AG04450 (cell line): ENCODE measurements at regions not wholly inside any gene's neighbourhood (a gene's known extent, or its start where the extent isn't known, plus 50 kb on each side); places are given as distances from the start of the nearest gene placed in this dataset.
A peak's percentile ranks its signal among the peaks of the same experiment; 100 is the strongest.

ENCODE experiments used
- CTCF ChIA-PET: fragments of 300-600, 350-600 bp; formaldehyde crosslinking; extraction: SDS; loops from one replicate; lab custom pipeline; 2022; ENCODE audit warnings: antibody characterized with exemption, inconsistent platforms; lab: Charles Lee
- POLR2A ChIA-PET: fragments of 350-600 bp; formaldehyde crosslinking; extraction: SDS; loops from one replicate; lab custom pipeline; 2021; ENCODE audit warnings: antibody characterized with exemption, inconsistent platforms; lab: Yijun Ruan, JAX
- DNase-seq: peaks from one replicate; pipeline ENCODE4 v3.0.0-alpha.2; 2011; ENCODE audit warnings: low read depth, low spot score
- H3K27ac ChIP-seq: one replicate; pipeline ENCODE4 v1.5.1; 2012; ENCODE audit warnings: low read depth, low read length, control low read depth
- H3K27me3 ChIP-seq: one replicate; pipeline ENCODE4 v1.6.0; 2012; ENCODE audit warnings: low read length; ENCODE audit not compliant: control insufficient read depth, insufficient read depth
- H3K4me3 ChIP-seq: 2 replicates; pipeline ENCODE4 v1.5.1; 2011; ENCODE audit warnings: mild to moderate bottlenecking, low read depth, low read length, control low read depth
- H3K9me3 ChIP-seq: 2 replicates; pipeline ENCODE4 v1.5.1; 2012; ENCODE audit warnings: low read length; ENCODE audit not compliant: control insufficient read depth, insufficient read depth
- CTCF ChIP-seq: IDR thresholded peaks from 2 replicates; pipeline ENCODE4 v1.5.1; 2011; ENCODE audit warnings: low read depth, low read length, control low read depth, inconsistent platforms

GRCh38 chr2:145100301-145100700 lies 580.4 kb upstream of the ZEB2 start:
- H3K27ac ChIP-seq = no peak overlapping the region
- H3K4me3 ChIP-seq = no peak overlapping the region
- no peaks in the 10 kb centered on the region for H3K9me3 ChIP-seq
- no peak for DNase-seq
- no peaks in the 10 kb centered on the region for H3K27me3 ChIP-seq
- CTCF ChIA-PET = no interaction called here
- POLR2A ChIA-PET = no interaction called here
- no peak for TF ChIP-seq CTCF

DNA sequence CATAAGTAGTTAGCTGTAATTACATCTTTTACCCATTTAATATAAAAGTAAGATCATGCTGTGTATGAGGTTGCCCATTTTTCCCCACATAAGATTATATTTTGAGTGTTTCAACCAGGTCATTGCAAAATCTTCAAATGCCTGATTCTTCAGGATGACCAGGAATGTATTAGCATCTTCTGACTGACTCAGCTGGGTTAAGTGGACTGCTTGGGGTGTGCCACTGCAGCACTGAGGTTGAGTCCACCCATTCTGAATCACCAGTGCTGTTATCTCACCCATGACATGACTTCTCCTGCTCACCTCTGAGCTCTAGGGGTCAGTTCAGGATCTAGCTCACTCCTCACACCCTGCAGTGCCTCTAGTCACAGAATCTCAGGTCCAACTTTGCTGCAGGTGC lies 576.7 kb upstream of the ZEB2 start:
- no peaks in the 10 kb centered on the region for H3K27me3 ChIP-seq
- CTCF ChIA-PET = no interaction called here
- DNase-seq = no peak
- no peak overlapping the region for H3K4me3 ChIP-seq
- H3K27ac ChIP-seq = no peak overlapping the region
- POLR2A ChIA-PET = no interaction called here
- no peak for TF ChIP-seq CTCF
- no peaks in the 10 kb centered on the region for H3K9me3 ChIP-seq

DNA sequence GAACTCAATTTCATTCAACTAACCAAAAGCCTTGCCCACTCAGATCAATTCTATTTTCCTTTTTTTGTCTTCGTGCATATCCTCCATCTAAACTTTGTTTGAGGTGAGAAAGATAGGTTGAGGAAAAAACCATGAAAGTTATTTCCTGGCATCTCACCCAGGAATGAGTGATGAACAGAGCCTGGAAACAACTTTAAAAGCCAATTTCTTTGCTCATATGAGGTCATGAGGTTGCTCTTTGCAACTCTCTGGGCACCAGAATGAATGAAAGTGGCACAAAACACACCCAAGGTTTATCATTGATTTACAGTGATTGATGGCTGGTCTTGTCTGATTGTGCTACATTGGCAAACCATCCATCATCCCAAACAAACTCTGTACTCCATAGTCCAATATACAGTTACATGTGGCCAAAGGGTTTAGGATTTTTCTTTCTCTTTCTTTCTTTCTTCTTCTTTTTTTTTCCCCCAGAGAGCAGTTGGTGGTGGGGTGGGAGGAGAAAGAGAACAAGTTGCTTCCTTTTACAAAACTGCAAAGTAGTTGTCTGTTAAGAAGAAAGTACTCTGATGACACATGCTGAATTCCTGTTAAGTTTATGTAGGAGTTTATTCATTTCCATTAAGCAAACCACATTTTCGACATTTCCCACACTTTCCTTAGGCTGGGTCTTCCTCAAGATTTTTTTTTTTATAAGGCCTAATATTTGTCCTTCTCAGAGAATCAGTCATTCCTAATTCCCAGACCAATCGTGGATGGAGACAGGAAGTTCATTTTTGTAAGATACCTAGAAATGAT lies 575.9 kb upstream of the ZEB2 start:
- H3K27ac ChIP-seq = no peak overlapping the region
- POLR2A ChIA-PET = no interaction called here

DNA sequence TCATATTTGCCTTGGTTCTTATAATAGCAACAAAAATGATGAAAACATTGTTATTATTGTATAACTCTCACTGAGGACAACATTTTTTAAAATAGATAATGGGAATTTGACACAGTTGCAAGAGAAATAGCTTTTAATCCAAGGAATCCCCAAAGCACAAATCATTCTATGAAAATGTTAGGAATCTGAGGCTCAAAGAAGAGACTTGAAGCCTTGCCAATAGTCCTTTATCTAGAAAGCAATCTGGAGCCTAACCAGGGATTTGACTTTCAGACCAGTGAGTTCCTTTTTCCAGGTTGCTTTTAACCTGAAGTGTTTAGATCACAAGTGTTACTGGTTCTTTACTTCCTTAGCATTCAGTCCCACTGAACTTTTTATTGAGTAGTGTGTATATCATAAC lies 574.5 kb upstream of the ZEB2 start:
- ChIA-PET CTCF (no interaction called here), POLR2A (no interaction called here)
- TF ChIP-seq CTCF = no peak
- H3K9me3 ChIP-seq = no peaks in the 10 kb centered on the region
- no peak for DNase-seq
- no peak overlapping the region for H3K27ac ChIP-seq
- no peaks in the 10 kb centered on the region for H3K27me3 ChIP-seq
- no peak overlapping the region for H3K4me3 ChIP-seq

More for the DNA sequence above, 575.9 kb upstream of the ZEB2 start:
- Histone ChIP-seq H3K9me3 (no peaks in the 10 kb centered on the region), H3K4me3 (no peak overlapping the region), H3K27me3 (no peaks in the 10 kb centered on the region)
- TF ChIP-seq CTCF = no peak
- DNase-seq = peak; percentile 51
- CTCF ChIA-PET = no interaction called here

- CTCF ChIA-PET = no interaction called here
- POLR2A ChIA-PET = no interaction called here
Observed at GRCh38 chr2:145091967-145092366, 572.0 kb upstream of the ZEB2 start.

More at GRCh38 chr2:145091967-145092366, 572.0 kb upstream of the ZEB2 start:
- Histone ChIP-seq H3K4me3 (no peak overlapping the region), H3K27me3 (no peaks in the 10 kb centered on the region), H3K9me3 (no peaks in the 10 kb centered on the region), H3K27ac (no peak overlapping the region)
- DNase-seq = no peak
- TF ChIP-seq CTCF = no peak
